Mucosa of rectum (tissue), 2 donors: ENCODE measurements at regions not wholly inside any gene's neighbourhood (a gene's known extent, or its start where the extent isn't known, plus 50 kb on each side); places are given as distances from the start of the nearest gene placed in this dataset.
A peak's percentile ranks its signal among the peaks of the same experiment; 100 is the strongest.

Source experiments
- H3K27ac ChIP-seq, 2 donors: one replicate each; pipeline ENCODE4 v1.7.0; 2013; ENCODE audit warnings: inconsistent platforms in 2 of 2, low read depth in 2 of 2, low read length in 2 of 2
- H3K27me3 ChIP-seq, 2 donors: one replicate each; pipeline ENCODE4 v1.7.0; 2013; ENCODE audit warnings: low read length in 2 of 2; ENCODE audit not compliant: control insufficient read depth in 2 of 2, insufficient read depth in 2 of 2
- H3K36me3 ChIP-seq, 2 donors: one replicate each; pipeline ENCODE4 v1.7.0; 2013; ENCODE audit warnings: low read length in 2 of 2; ENCODE audit not compliant: control insufficient read depth in 2 of 2, insufficient read depth in 2 of 2
- H3K4me1 ChIP-seq, 2 donors: one replicate each; pipeline ENCODE4 v1.7.0; 2013; ENCODE audit warnings: low read length in 2 of 2, mild to moderate bottlenecking in 1 of 2; ENCODE audit not compliant: control insufficient read depth in 2 of 2, insufficient read depth in 2 of 2
- H3K4me3 ChIP-seq, 2 donors: one replicate each; pipeline ENCODE4 v1.7.0; 2013; ENCODE audit warnings: low read length in 2 of 2
- H3K9ac ChIP-seq, 2 donors: one replicate each; pipeline ENCODE4 v1.7.0; 2013; ENCODE audit warnings: low read length in 2 of 2, low read depth in 1 of 2, mild to moderate bottlenecking in 1 of 2
- H3K9me3 ChIP-seq, 2 donors: one replicate each; pipeline ENCODE4 v1.7.0; 2013; ENCODE audit warnings: low read length in 2 of 2; ENCODE audit not compliant: control insufficient read depth in 2 of 2
- donor health status: healthy.
- donor health status: Normal muscosa, but diverticular disease.

DNA sequence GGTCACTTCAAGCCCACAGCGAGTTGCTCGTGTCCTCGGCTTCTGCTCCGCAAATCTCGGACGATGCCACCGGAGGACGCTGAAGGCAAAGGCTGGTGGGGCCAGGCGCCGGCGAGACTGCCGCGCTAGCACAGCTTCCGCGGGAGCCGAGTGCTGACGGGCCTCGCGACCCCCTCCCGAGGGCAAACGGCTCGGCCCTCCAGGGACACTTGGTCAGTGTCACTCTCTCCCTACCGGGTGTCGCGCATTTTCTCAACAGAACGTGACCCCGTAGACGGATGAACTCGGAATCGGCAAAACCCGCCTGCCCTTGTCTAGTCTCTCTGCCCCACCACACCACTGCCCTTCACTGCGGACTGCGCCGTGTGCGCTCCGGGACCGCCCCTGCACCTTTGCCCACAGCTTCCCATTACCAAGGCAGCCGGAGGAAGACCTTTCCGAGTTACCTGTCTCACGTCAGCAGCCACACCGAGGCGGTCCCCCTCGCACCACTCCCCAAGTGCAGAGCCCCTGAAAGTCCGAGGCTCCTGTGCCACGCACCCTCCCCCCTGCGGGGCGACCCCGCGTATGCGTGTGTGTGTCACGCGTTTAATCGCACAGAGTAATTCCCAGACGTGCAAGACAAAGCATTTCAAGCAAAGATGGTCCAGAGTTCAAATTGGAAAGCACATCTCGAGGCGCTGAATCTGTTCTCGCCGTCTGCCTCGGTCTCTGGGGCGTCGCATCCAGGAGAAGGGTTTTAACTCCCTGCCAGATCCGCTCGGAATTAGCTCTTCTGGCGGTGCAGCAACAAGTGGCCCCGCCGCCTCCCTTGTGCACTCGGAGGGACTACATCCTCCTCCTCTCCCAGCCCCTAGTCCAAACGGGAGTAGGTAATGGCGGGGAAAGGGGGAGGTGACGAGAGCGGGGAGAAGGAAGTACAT, 245.0 kb upstream of the TOPAZ1 start:
- peaks cover 60 to 67% of the 10 kb centered on the region in 2 donors for H3K27me3 ChIP-seq
- H3K4me3 ChIP-seq = peak overlapping the region; percentile 13 to 59
- H3K27ac ChIP-seq = no peak overlapping the region
- peaks cover 10 to 18% of the 10 kb centered on the region in 2 donors for H3K4me1 ChIP-seq
- no peaks in the 10 kb centered on the region for H3K36me3 ChIP-seq
- H3K9me3 ChIP-seq = no peaks in the 10 kb centered on the region
- H3K9ac ChIP-seq = no peak overlapping the region

GRCh38 chr3:43997316-43997715, 244.4 kb upstream of the TOPAZ1 start:
- Histone ChIP-seq H3K27me3 (peaks cover 61 to 68% of the 10 kb centered on the region in 2 donors), H3K4me3 (peak overlapping the region in 1 of 2 donors; percentile 59), H3K9me3 (no peaks in the 10 kb centered on the region), H3K27ac (no peak overlapping the region), H3K4me1 (peaks cover 10 to 18% of the 10 kb centered on the region in 2 donors), H3K36me3 (no peaks in the 10 kb centered on the region), H3K9ac (no peak overlapping the region)

DNA sequence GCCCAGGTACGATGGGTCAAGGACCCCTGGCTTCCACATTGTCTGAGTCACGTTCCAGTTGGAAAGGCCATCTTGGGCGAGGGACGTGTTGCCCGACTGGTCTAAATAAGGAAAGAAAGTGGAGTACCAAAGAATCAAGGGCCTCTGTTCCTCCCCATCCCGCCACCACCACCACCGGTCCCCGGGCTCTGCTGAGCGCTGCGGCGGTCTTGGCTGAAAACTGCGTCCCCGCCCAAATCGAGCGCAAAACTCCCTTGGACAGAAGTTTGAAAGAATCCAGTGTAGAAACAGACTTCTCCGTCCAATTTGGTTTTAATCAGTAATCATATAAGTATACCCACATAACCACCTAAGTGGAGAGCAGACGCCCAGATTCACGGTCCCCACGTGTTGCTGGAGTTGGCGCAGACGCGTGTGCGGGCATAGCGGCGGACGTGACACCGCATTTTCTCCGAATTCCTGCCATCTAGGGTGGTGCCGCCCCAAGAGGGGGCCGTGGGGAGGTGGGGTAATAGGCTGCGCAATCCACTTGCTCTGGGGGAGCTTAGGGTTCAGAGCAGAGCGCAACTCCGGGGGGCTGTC, 243.8 kb upstream of the TOPAZ1 start:
- Histone ChIP-seq H3K9me3 (no peaks in the 10 kb centered on the region), H3K27me3 (peaks cover 65 to 68% of the 10 kb centered on the region in 2 donors), H3K36me3 (no peaks in the 10 kb centered on the region), H3K9ac (no peak overlapping the region), H3K4me3 (peak overlapping the region in 1 of 2 donors; percentile 52), H3K27ac (no peak overlapping the region), H3K4me1 (peaks cover 10 to 18% of the 10 kb centered on the region in 2 donors)

- Histone ChIP-seq H3K9me3 (no peaks in the 10 kb centered on the region), H3K4me3 (peak overlapping the region; percentile 20 to 52), H3K4me1 (peaks cover 10 to 18% of the 10 kb centered on the region in 2 donors), H3K9ac (no peak overlapping the region), H3K27ac (no peak overlapping the region), H3K27me3 (peaks cover 65 to 68% of the 10 kb centered on the region in 2 donors), H3K36me3 (no peaks in the 10 kb centered on the region)
Observed at GRCh38 chr3:43998370-43998835, 243.3 kb upstream of the TOPAZ1 start.

DNA sequence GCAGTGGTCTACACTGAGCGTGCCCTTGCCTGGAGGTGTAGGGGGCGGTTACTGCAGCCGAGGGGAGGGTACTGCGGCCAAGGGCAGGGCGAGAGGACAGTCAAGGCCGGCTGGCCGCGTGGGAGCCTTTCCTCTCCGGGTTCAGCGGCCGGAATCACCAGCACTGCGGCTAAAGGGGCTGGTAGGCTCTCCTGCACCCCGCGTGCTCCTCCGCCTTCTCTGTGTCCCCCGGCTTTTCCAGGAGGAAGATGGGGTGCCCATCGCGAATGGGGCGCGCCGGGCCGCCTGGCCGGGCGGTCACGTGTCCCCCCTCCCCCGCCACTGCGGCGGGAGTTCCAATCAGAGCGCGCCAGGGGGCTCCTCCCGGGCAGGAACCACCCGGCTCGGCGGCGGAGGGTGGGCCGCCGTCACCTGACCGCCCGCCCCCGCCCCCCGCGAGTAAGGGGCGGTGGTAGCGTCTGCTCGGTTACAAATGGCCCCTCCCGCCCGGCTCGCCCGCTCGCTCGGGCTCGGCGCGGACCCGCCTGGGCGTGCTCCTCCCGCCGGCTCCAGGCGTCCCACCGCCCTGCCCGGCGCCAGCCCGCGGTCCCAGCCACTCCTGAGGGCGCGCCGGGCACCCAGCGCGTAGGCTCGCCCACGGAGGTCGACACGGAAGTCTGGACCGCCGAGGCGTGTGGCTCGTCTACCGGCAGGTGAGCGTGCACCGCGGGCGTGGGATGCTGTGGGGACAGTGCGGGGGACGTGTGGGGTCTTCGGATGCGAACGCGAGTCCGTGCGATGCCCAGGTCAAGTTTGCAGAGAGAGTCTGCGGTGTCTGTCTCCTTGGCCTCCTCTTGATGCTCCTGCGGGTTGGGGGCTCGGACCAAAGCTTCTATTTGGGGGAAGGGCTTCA, 242.6 kb upstream of the TOPAZ1 start:
- Histone ChIP-seq H3K4me1 (peaks cover 10 to 18% of the 10 kb centered on the region in 2 donors), H3K27me3 (peaks cover 61 to 63% of the 10 kb centered on the region in 2 donors), H3K9me3 (no peaks in the 10 kb centered on the region), H3K27ac (no peak overlapping the region), H3K36me3 (no peaks in the 10 kb centered on the region), H3K4me3 (peak overlapping the region; percentile 24 to 52), H3K9ac (no peak overlapping the region)

DNA sequence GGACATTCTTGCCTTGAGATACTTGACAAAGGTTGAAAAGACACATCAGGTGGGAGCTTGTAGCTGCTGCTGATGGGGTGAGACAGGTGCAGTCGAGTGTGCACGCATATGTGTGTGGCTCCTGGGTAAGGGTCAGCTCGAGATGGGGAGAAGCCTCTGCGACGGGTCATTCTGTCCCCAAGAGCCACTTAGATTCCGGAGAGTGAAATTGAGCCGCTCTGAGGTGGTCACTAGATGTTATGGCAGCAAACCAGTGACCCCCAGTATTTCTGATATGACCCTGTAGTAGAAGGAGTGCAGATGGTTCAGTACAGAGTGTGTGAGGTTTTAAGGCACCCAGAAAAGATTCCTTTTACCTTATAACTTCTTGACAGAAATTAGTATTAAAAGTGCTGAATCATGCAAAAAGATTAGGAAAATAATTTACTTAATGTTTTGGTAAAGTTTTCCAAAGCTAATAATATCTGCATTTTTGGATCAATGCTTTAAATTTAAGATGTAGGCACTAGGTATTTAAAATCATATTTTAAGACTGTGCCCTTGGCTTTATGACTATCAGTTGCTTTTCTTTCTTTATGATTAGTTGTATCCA, 241.9 kb upstream of the TOPAZ1 start:
- H3K9me3 ChIP-seq = no peaks in the 10 kb centered on the region
- peaks cover 55 to 56% of the 10 kb centered on the region in 2 donors for H3K27me3 ChIP-seq
- H3K9ac ChIP-seq = no peak overlapping the region
- H3K4me3 ChIP-seq = peak overlapping the region in 1 of 2 donors; percentile 31
- no peak overlapping the region for H3K27ac ChIP-seq
- peaks cover 7 to 17% of the 10 kb centered on the region in 2 donors for H3K4me1 ChIP-seq
- no peaks in the 10 kb centered on the region for H3K36me3 ChIP-seq

DNA sequence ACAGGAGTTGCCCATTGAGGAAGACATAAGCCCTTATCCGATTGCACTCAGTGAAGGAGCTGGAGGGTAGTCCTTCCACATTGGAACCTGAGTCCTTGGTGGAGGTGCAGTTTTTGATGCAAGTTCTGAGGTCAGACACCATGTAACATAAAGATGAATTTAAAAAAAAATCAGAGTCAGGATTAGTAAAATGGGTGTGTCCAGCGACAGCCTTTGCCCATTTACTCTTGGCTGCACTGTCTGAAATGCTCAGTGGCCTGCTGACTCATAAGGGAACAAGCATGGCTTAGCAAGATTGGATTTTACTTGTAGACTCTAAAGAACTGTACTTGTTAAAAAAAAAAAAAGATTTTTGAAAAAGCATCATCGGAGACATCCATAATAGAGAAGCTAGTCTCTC, 241.1 kb upstream of the TOPAZ1 start:
- H3K27me3 ChIP-seq = peaks cover 49 to 50% of the 10 kb centered on the region in 2 donors
- no peak overlapping the region for H3K4me3 ChIP-seq
- no peak overlapping the region for H3K9ac ChIP-seq
- no peaks in the 10 kb centered on the region for H3K36me3 ChIP-seq
- no peak overlapping the region for H3K27ac ChIP-seq
- H3K9me3 ChIP-seq = no peaks in the 10 kb centered on the region
- H3K4me1 ChIP-seq = peaks cover 6 to 11% of the 10 kb centered on the region in 2 donors

DNA sequence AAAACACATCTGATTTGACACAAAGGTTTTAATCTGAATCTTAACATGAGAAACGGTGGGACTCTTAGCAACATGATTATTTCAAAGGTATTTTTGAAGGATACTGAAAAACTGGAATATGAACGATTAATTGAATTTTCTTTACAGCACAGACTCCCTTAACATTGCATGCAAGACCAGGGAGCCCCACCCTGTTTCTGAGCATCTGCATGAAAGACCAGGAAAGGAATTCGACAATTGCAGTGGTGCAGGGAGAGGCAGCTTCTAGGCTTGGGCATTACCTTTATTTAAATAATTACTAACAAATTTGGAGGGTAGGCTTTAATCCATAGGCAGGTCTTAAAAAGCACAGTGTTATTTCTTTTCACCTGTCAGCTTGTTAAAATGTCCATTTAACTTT, 240.6 kb upstream of the TOPAZ1 start:
- Histone ChIP-seq H3K27me3 (peaks cover 44 to 46% of the 10 kb centered on the region in 2 donors), H3K4me3 (no peak overlapping the region), H3K9ac (no peak overlapping the region), H3K4me1 (peaks cover 6 to 11% of the 10 kb centered on the region in 2 donors), H3K36me3 (no peaks in the 10 kb centered on the region), H3K27ac (no peak overlapping the region), H3K9me3 (no peaks in the 10 kb centered on the region)

- peaks cover 21 to 22% of the 10 kb centered on the region in 2 donors for H3K27me3 ChIP-seq
- H3K4me3 ChIP-seq = no peak overlapping the region
- H3K4me1 ChIP-seq = no peaks in the 10 kb centered on the region
- no peak overlapping the region for H3K27ac ChIP-seq
- no peaks in the 10 kb centered on the region for H3K36me3 ChIP-seq
- no peaks in the 10 kb centered on the region for H3K9me3 ChIP-seq
- no peak overlapping the region for H3K9ac ChIP-seq
Observed at GRCh38 chr3:44003801-44004200, 237.9 kb upstream of the TOPAZ1 start.
